GM23338 (cell line): ENCODE measurements at regions not wholly inside any gene's neighbourhood (a gene's known extent, or its start where the extent isn't known, plus 50 kb on each side); places are given as distances from the start of the nearest gene placed in this dataset.

Experiments used
- ATAC-seq: fragments of 200-7000 bp; cut with Tn5 transposase; 3 replicates; pipeline ENCODE4 v1.9.1; 2020
- DNase-seq: peaks from one replicate; pipeline ENCODE4 v3.0.0-alpha.2; 2015; ENCODE audit warnings: low spot score
- H2AFZ ChIP-seq: fragments of 200-600 bp; sonication (generic); 2 replicates; pipeline ENCODE4 v1.8.0; 2016; ENCODE audit warnings: antibody characterized with exemption, mild to moderate bottlenecking, moderate library complexity
- H3F3A ChIP-seq: fragments of 200-600 bp; sonication (generic); replicated peaks from 2 replicates; pipeline ENCODE4 v1.8.0; 2017; ENCODE audit warnings: antibody characterized with exemption, mixed run types, low read depth
- H3K27ac ChIP-seq: fragments of 200-600 bp; sonication (generic); 2 replicates; pipeline ENCODE4 v1.6.1; 2016; ENCODE audit warnings: low read depth
- H3K27me3 ChIP-seq: fragments of 200-600 bp; sonication (generic); 2 replicates; pipeline ENCODE4 v1.8.0; 2016; ENCODE audit warnings: mild to moderate bottlenecking, mixed run types, moderate library complexity; ENCODE audit not compliant: insufficient read depth
- H3K36me3 ChIP-seq: fragments of 200-600 bp; sonication (generic); 2 replicates; pipeline ENCODE4 v1.8.0; 2016; ENCODE audit warnings: mild to moderate bottlenecking; ENCODE audit not compliant: insufficient read depth
- H3K4me1 ChIP-seq: fragments of 200-600 bp; sonication (generic); 2 replicates; pipeline ENCODE4 v1.8.0; 2016; ENCODE audit warnings: mild to moderate bottlenecking, moderate library complexity; ENCODE audit not compliant: insufficient read depth
- H3K4me2 ChIP-seq: fragments of 200-600 bp; sonication (generic); 2 replicates; pipeline ENCODE4 v1.7.1; 2017; ENCODE audit warnings: mixed run types
- H3K4me3 ChIP-seq: fragments of 200-600 bp; sonication (generic); 2 replicates; pipeline ENCODE4 v1.6.1; 2016; ENCODE audit warnings: mixed run types
- H3K79me2 ChIP-seq: fragments of 200-600 bp; sonication (generic); replicated peaks from 2 replicates; pipeline ENCODE4 v1.8.0; 2017; ENCODE audit warnings: mild to moderate bottlenecking; ENCODE audit not compliant: insufficient read depth
- H3K9me2 ChIP-seq: fragments of 200-600 bp; sonication (generic); 2 replicates; pipeline ENCODE4 v1.8.0; 2017; ENCODE audit not compliant: insufficient read depth
- H4K20me1 ChIP-seq: fragments of 200-600 bp; sonication (generic); replicated peaks from 2 replicates; pipeline ENCODE4 v1.8.0; 2017; ENCODE audit warnings: mild to moderate bottlenecking; ENCODE audit not compliant: insufficient read depth
- H3K27ac Mint-ChIP-seq: 2 replicates; pipeline ENCODE4 v1.8.0; 2020; ENCODE audit warnings: inconsistent platforms, mild to moderate bottlenecking, moderate library complexity, mixed read lengths
- H3K27me3 Mint-ChIP-seq: 3 replicates; pipeline ENCODE4 v1.8.0; 2022; ENCODE audit warnings: low read depth, mild to moderate bottlenecking, moderate library complexity, mixed read lengths, inconsistent platforms; ENCODE audit not compliant: insufficient read depth, poor library complexity
- H3K36me3 Mint-ChIP-seq: 3 replicates; pipeline ENCODE4 v1.8.0; 2021; ENCODE audit warnings: low read depth, mild to moderate bottlenecking, inconsistent platforms, moderate library complexity, mixed read lengths
- H3K4me1 Mint-ChIP-seq: 3 replicates; pipeline ENCODE4 v1.8.0; 2020; ENCODE audit warnings: mild to moderate bottlenecking, inconsistent platforms, mixed read lengths
- H3K4me3 Mint-ChIP-seq: 3 replicates; pipeline ENCODE4 v1.8.0; 2021; ENCODE audit warnings: moderate library complexity, mild to moderate bottlenecking, inconsistent platforms, mixed read lengths
- H3K9me3 Mint-ChIP-seq: 3 replicates; pipeline ENCODE4 v1.8.0; 2020; ENCODE audit warnings: moderate library complexity, mild to moderate bottlenecking, inconsistent platforms, mixed read lengths
- CTCF ChIP-seq, 2 experiments: fragments of 200-600 bp in 1 of 2; sonication (generic) in 1 of 2; conservative IDR thresholded peaks; 2 replicates each; pipeline versions ENCODE4 v1.5.1 to v1.6.1; 2016 to 2017; ENCODE audit warnings: antibody characterized with exemption in 2 of 2, low read depth in 2 of 2, mild to moderate bottlenecking in 2 of 2, moderate library complexity in 1 of 2
- ETS1 ChIP-seq: IDR thresholded peaks from 2 replicates; pipeline ENCODE4 v1.6.1; 2016; ENCODE audit warnings: antibody characterized with exemption
- EZH2 ChIP-seq: fragments of 200-600 bp; sonication (generic); IDR thresholded peaks from one replicate; pipeline ENCODE4 v1.8.0; 2017; ENCODE audit warnings: antibody characterized with exemption, mild to moderate bottlenecking, low read depth; ENCODE audit not compliant: unreplicated experiment
- EZH2phosphoT487 ChIP-seq: fragments of 200-600 bp; sonication (generic); IDR thresholded peaks from one replicate; pipeline ENCODE4 v1.8.1; 2018; ENCODE audit warnings: antibody characterized with exemption; ENCODE audit not compliant: unreplicated experiment
- JUNB ChIP-seq: IDR thresholded peaks from one replicate; pipeline ENCODE4 v1.6.1; 2016; ENCODE audit warnings: antibody characterized with exemption; ENCODE audit not compliant: unreplicated experiment
- NANOG ChIP-seq: IDR thresholded peaks from 2 replicates; pipeline ENCODE4 v1.6.1; 2016; ENCODE audit warnings: antibody characterized with exemption, borderline replicate concordance
- POLR2AphosphoS5 ChIP-seq: IDR thresholded peaks from 2 replicates; pipeline ENCODE4 v1.6.1; 2016; ENCODE audit warnings: antibody characterized with exemption, low read depth
- REST ChIP-seq: IDR thresholded peaks from one replicate; pipeline ENCODE4 v1.6.1; 2018; ENCODE audit warnings: antibody characterized with exemption; ENCODE audit not compliant: unreplicated experiment
- STAT1 ChIP-seq: IDR thresholded peaks from one replicate; pipeline ENCODE4 v1.6.1; 2016; ENCODE audit warnings: antibody characterized with exemption; ENCODE audit not compliant: unreplicated experiment
- ZNF114 ChIP-seq: fragments of 250-450 bp; sonication (Bioruptor Pico); IDR thresholded peaks from 2 replicates; pipeline ENCODE4 v1.5.0; 2020; ENCODE audit warnings: mild to moderate bottlenecking, moderate library complexity

- Histone ChIP-seq H3K27ac (no peak overlapping the region), H4K20me1 (no peaks in the 10 kb centered on the region), H2AFZ (no peak overlapping the region), H3K79me2 (no peaks in the 10 kb centered on the region), H3F3A (no peaks in the 10 kb centered on the region), H3K9me2 (no peaks in the 10 kb centered on the region; the same call in 1 of the 2 replicates), H3K4me1 (no peaks in the 10 kb centered on the region), H3K27me3 (no peaks in the 10 kb centered on the region), H3K36me3 (no peaks in the 10 kb centered on the region), H3K4me3 (no peak overlapping the region), H3K4me2 (no peak overlapping the region)
- Mint-ChIP-seq H3K27ac (no peak overlapping the region), H3K4me1 (no peaks in the 10 kb centered on the region), H3K4me3 (no peak overlapping the region), H3K36me3 (no peaks in the 10 kb centered on the region), H3K27me3 (no peaks in the 10 kb centered on the region), H3K9me3 (no peaks in the 10 kb centered on the region)
- DNase-seq = no peak
- no peak for TF ChIP-seq ETS1
- no peak for TF ChIP-seq EZH2
- TF ChIP-seq ZNF114 (CRISPR knock-in tag) = no peak
- TF ChIP-seq REST = no peak
- TF ChIP-seq NANOG = no peak
- TF ChIP-seq POLR2AphosphoS5 = no peak
- ATAC-seq = no peak
These were observed 103.6 kb downstream of the MACIR start for GRCh38 chr5:103362211-103362610.

GRCh38 chr5:103360475-103360874 is 101.9 kb downstream of the MACIR start:
- no peak overlapping the region for H3K4me2 ChIP-seq
- no peaks in the 10 kb centered on the region for H3K4me1 ChIP-seq
- ATAC-seq = no peak
- no peak overlapping the region for H3K27ac ChIP-seq
- no peaks in the 10 kb centered on the region for H4K20me1 ChIP-seq
- H3K79me2 ChIP-seq = no peaks in the 10 kb centered on the region
- H3K9me3 Mint-ChIP-seq = no peaks in the 10 kb centered on the region
- no peak for DNase-seq
- H3K4me1 Mint-ChIP-seq = no peaks in the 10 kb centered on the region; the same call in 2 of the 3 replicates
- H3K27me3 Mint-ChIP-seq = no peaks in the 10 kb centered on the region
- H3K27me3 ChIP-seq = no peaks in the 10 kb centered on the region
- H3K4me3 ChIP-seq = no peak overlapping the region
- no peak overlapping the region for H3K27ac Mint-ChIP-seq
- no peaks in the 10 kb centered on the region; the same call in 1 of the 2 replicates for H3K9me2 ChIP-seq
- H3F3A ChIP-seq = no peaks in the 10 kb centered on the region
- no peaks in the 10 kb centered on the region for H3K36me3 Mint-ChIP-seq
- H3K36me3 ChIP-seq = no peaks in the 10 kb centered on the region
- H3K4me3 Mint-ChIP-seq = no peak overlapping the region
- H2AFZ ChIP-seq = no peak overlapping the region
- TF ChIP-seq CTCF (conservative IDR thresholded peaks at IDR 0.05; ENCODE audit: low read depth in 2 of 2) (no peak), ETS1 (no peak), EZH2phosphoT487 (no peak), STAT1 (no peak), JUNB (no peak)
